ENCODE measurements at regions not wholly inside any gene's neighbourhood (a gene's known extent, or its start where the extent isn't known, plus 50 kb on each side); places are given as distances from the start of the nearest gene placed in this dataset.

DNA sequence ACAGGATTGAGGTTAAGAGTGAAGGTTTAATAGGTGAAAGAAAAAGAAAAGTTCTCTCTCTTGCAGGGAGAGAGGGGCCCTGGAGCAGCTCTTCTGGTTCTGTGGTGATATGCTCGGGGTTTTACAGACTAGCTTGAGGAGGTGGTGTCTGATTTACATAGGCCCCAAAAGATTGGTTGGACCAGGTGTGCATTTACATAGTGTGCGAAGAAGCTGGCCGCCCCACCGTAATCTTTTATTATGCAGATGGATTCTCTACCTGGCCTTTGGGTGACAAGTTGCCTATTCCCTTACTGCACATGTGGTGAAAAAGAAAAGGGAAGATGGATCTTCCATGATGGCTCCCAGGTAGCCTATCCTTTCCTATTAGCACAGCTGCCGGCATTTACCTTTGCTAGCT is 219.9 kb upstream of the GRIA4 start:
- DNase-seq (ENCODE audit: low read depth, low spot score) (no peak), FAIRE-seq (no peak), ATAC-seq (no peak)
- intact Hi-C loops (cut with micrococcal nuclease; ENCODE audit: unreplicated experiment): no loop called here
- no peaks in the 10 kb centered on the region for H3K9me3 ChIP-seq (replicated peaks; ENCODE audit: control insufficient read depth, insufficient read depth, low read length)
- RAD21 ChIA-PET (ENCODE audit: unreplicated experiment): no interaction called here
- no peaks in the 10 kb centered on the region for H4K20me1 ChIP-seq (ENCODE audit: control insufficient read depth, insufficient read depth)
- H3K9ac ChIP-seq (ENCODE audit: control insufficient read depth, insufficient read depth, low read length): no peak overlapping the region
- no peaks in the 10 kb centered on the region for H3K36me3 ChIP-seq (ENCODE audit: control insufficient read depth in 2 of 2, insufficient read depth in 2 of 2, low read length in 1 of 2)
- no peak overlapping the region for H3K4me3 ChIP-seq
- no peaks in the 10 kb centered on the region for H3K4me1 ChIP-seq (ENCODE audit: control insufficient read depth, insufficient read depth, low read length)
- no peak overlapping the region for H3K27ac ChIP-seq (ENCODE audit: control insufficient read depth, insufficient read depth)
- H2AFZ ChIP-seq (ENCODE audit: control insufficient read depth, low read depth, low read length): no peak overlapping the region
- in situ Hi-C loops (cut with MboI): no loop called here
- POLR2A ChIA-PET: interaction anchor here (0.5 kb wide), 1 partner anchor 16 kb away, joined by 4 read pairs; no protein-coding TSS in a partner anchor
- no peaks in the 10 kb centered on the region for H3K79me2 ChIP-seq (ENCODE audit: control insufficient read depth, insufficient read depth, low read length)
- TF ChIP-seq, protein P1, sequence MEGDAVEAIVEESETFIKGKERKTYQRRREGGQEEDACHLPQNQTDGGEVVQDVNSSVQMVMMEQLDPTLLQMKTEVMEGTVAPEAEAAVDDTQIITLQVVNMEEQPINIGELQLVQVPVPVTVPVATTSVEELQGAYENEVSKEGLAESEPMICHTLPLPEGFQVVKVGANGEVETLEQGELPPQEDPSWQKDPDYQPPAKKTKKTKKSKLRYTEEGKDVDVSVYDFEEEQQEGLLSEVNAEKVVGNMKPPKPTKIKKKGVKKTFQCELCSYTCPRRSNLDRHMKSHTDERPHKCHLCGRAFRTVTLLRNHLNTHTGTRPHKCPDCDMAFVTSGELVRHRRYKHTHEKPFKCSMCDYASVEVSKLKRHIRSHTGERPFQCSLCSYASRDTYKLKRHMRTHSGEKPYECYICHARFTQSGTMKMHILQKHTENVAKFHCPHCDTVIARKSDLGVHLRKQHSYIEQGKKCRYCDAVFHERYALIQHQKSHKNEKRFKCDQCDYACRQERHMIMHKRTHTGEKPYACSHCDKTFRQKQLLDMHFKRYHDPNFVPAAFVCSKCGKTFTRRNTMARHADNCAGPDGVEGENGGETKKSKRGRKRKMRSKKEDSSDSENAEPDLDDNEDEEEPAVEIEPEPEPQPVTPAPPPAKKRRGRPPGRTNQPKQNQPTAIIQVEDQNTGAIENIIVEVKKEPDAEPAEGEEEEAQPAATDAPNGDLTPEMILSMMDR (IDR thresholded peaks at IDR 0.05 in 2 of 3, conservative IDR thresholded peaks at IDR 0.05 in 1 of 3; ENCODE audit: control insufficient read depth in 2 of 3, extremely low read depth in 1 of 3, insufficient read depth in 1 of 3, low read depth in 3 of 3, low read length in 3 of 3): no peak
- TF ChIP-seq, protein P2, sequence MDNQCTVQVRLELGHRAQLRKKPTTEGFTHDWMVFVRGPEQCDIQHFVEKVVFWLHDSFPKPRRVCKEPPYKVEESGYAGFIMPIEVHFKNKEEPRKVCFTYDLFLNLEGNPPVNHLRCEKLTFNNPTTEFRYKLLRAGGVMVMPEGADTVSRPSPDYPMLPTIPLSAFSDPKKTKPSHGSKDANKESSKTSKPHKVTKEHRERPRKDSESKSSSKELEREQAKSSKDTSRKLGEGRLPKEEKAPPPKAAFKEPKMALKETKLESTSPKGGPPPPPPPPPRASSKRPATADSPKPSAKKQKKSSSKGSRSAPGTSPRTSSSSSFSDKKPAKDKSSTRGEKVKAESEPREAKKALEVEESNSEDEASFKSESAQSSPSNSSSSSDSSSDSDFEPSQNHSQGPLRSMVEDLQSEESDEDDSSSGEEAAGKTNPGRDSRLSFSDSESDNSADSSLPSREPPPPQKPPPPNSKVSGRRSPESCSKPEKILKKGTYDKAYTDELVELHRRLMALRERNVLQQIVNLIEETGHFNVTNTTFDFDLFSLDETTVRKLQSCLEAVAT (IDR thresholded peaks at IDR 0.05): no peak
- no peak for TF ChIP-seq SP1 (IDR thresholded peaks at IDR 0.05; ENCODE audit: low read depth, low read length)
- no peak for TF ChIP-seq HDGF (IDR thresholded peaks at IDR 0.05)
- no peak for TF ChIP-seq HDAC2 (IDR thresholded peaks at IDR 0.05)
- TF ChIP-seq TARDBP (IDR thresholded peaks at IDR 0.05; ENCODE audit: borderline replicate concordance): no peak
- TF ChIP-seq, protein P3, sequence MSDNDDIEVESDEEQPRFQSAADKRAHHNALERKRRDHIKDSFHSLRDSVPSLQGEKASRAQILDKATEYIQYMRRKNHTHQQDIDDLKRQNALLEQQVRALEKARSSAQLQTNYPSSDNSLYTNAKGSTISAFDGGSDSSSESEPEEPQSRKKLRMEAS (IDR thresholded peaks at IDR 0.05; ENCODE audit: low read depth, low read length): no peak
- TF ChIP-seq, protein P4, sequence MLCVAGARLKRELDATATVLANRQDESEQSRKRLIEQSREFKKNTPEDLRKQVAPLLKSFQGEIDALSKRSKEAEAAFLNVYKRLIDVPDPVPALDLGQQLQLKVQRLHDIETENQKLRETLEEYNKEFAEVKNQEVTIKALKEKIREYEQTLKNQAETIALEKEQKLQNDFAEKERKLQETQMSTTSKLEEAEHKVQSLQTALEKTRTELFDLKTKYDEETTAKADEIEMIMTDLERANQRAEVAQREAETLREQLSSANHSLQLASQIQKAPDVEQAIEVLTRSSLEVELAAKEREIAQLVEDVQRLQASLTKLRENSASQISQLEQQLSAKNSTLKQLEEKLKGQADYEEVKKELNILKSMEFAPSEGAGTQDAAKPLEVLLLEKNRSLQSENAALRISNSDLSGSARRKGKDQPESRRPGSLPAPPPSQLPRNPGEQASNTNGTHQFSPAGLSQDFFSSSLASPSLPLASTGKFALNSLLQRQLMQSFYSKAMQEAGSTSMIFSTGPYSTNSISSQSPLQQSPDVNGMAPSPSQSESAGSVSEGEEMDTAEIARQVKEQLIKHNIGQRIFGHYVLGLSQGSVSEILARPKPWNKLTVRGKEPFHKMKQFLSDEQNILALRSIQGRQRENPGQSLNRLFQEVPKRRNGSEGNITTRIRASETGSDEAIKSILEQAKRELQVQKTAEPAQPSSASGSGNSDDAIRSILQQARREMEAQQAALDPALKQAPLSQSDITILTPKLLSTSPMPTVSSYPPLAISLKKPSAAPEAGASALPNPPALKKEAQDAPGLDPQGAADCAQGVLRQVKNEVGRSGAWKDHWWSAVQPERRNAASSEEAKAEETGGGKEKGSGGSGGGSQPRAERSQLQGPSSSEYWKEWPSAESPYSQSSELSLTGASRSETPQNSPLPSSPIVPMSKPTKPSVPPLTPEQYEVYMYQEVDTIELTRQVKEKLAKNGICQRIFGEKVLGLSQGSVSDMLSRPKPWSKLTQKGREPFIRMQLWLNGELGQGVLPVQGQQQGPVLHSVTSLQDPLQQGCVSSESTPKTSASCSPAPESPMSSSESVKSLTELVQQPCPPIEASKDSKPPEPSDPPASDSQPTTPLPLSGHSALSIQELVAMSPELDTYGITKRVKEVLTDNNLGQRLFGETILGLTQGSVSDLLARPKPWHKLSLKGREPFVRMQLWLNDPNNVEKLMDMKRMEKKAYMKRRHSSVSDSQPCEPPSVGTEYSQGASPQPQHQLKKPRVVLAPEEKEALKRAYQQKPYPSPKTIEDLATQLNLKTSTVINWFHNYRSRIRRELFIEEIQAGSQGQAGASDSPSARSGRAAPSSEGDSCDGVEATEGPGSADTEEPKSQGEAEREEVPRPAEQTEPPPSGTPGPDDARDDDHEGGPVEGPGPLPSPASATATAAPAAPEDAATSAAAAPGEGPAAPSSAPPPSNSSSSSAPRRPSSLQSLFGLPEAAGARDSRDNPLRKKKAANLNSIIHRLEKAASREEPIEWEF (IDR thresholded peaks at IDR 0.05; ENCODE audit: insufficient replicate concordance, low read depth, low read length): no peak
- no peak for TF ChIP-seq ZNF384 (IDR thresholded peaks at IDR 0.05; ENCODE audit: borderline replicate concordance, low read depth, low read length)
- no peak for TF ChIP-seq ZZZ3 (IDR thresholded peaks at IDR 0.05; ENCODE audit: control insufficient read depth, insufficient read length, low read depth)
- no peak for TF ChIP-seq NFYB (IDR thresholded peaks at IDR 0.05; ENCODE audit: insufficient read depth, low read depth, low read length)
- TF ChIP-seq HCFC1 (IDR thresholded peaks at IDR 0.05; ENCODE audit: low read length): no peak
- no peak for TF ChIP-seq CBX5 (IDR thresholded peaks at IDR 0.05; ENCODE audit: low read depth)
- no peak for TF ChIP-seq KAT2A (conservative IDR thresholded peaks at IDR 0.05; ENCODE audit: control insufficient read depth, low read depth, low read length)
- TF ChIP-seq SIX5 (IDR thresholded peaks at IDR 0.05; ENCODE audit: low read depth, low read length, severe bottlenecking): no peak
- no peak for TF ChIP-seq RELA (IDR thresholded peaks at IDR 0.05; ENCODE audit: borderline replicate concordance, partially characterized antibody)
- BruUV-seq (replicated peaks): no TSS peak
- no peaks in the 10 kb centered on the region for H3K27me3 ChIP-seq (replicated peaks in 1 of 2; ENCODE audit: control insufficient read depth in 2 of 2, insufficient read depth in 2 of 2, low read length in 1 of 2)
- 64% methylated on average over 5 of the region's 5 CpGs for WGBS (ENCODE audit: insufficient coverage, insufficient replicate concordance, low lambda C conversion rate, missing lambda C conversion rate)
- SMC1A ChIA-PET (ENCODE audit: uncharacterized antibody, unreplicated experiment): no interaction called here
- no peak overlapping the region for H3K4me2 ChIP-seq (ENCODE audit: control insufficient read depth, insufficient read depth)
- CTCF ChIA-PET: no interaction called here

Data from GM12878 (cell line).